SJCRH30 (cell line): ENCODE measurements at regions not wholly inside any gene's neighbourhood (a gene's known extent, or its start where the extent isn't known, plus 50 kb on each side); places are given as distances from the start of the nearest gene placed in this dataset.

Source experiments
- DNase-seq, 2 experiments: peaks; one replicate each; pipeline ENCODE4 v3.0.0-alpha.2; 2015 to 2020
- H3K27ac ChIP-seq: fragments of 250-450 bp; sonication (Bioruptor Pico); 2 replicates; pipeline ENCODE4 v1.5.1; 2020; ENCODE audit warnings: mild to moderate bottlenecking, moderate library complexity
- H3K27me3 ChIP-seq: fragments of 250-450 bp; sonication (Bioruptor Pico); 2 replicates; pipeline ENCODE4 v1.5.1; 2020; ENCODE audit warnings: mild to moderate bottlenecking, moderate library complexity
- H3K36me3 ChIP-seq: fragments of 250-450 bp; sonication (Bioruptor Pico); 2 replicates; pipeline ENCODE4 v1.5.1; 2020; ENCODE audit warnings: mild to moderate bottlenecking, moderate library complexity
- H3K4me1 ChIP-seq: fragments of 250-450 bp; sonication (Bioruptor Pico); 2 replicates; pipeline ENCODE4 v1.5.1; 2020; ENCODE audit warnings: mild to moderate bottlenecking, moderate library complexity
- H3K4me3 ChIP-seq: fragments of 250-450 bp; sonication (Bioruptor Pico); 2 replicates; pipeline ENCODE4 v1.5.1; 2020; ENCODE audit warnings: mild to moderate bottlenecking, moderate library complexity
- H3K9me3 ChIP-seq: fragments of 250-450 bp; sonication (Bioruptor Pico); replicated peaks from 2 replicates; pipeline ENCODE4 v1.5.1; 2020; ENCODE audit warnings: mild to moderate bottlenecking, moderate library complexity

- H3K4me1 ChIP-seq: no peaks in the 10 kb centered on the region
- H3K27me3 ChIP-seq: no peaks in the 10 kb centered on the region
- no peaks in the 10 kb centered on the region for H3K9me3 ChIP-seq
- H3K4me3 ChIP-seq: no peak overlapping the region
- DNase-seq: no peak
- no peak overlapping the region for H3K27ac ChIP-seq
- H3K36me3 ChIP-seq: no peaks in the 10 kb centered on the region
Measured at GRCh38 chr19:31730270-31730669, 381.0 kb upstream of the TSHZ3 start.

GRCh38 chr19:31733591-31733990 is 384.4 kb upstream of the TSHZ3 start:
- no peaks in the 10 kb centered on the region for H3K4me1 ChIP-seq
- no peak overlapping the region for H3K4me3 ChIP-seq
- H3K36me3 ChIP-seq: no peaks in the 10 kb centered on the region
- H3K27me3 ChIP-seq: no peaks in the 10 kb centered on the region
- H3K27ac ChIP-seq: no peak overlapping the region
- H3K9me3 ChIP-seq: no peaks in the 10 kb centered on the region
- no peak for DNase-seq

GRCh38 chr19:31742249-31742648 is 393.0 kb upstream of the TSHZ3 start:
- Histone ChIP-seq H3K9me3 (0 out of 2 replicates have a peak, but pooled peaks cover 5% of the 10 kb centered on the region), H3K27me3 (no peaks in the 10 kb centered on the region), H3K36me3 (no peaks in the 10 kb centered on the region), H3K4me3 (no peak overlapping the region), H3K27ac (no peak overlapping the region), H3K4me1 (no peaks in the 10 kb centered on the region)
- no peak for DNase-seq

- DNase-seq: no peak
- Histone ChIP-seq H3K27ac (no peak overlapping the region), H3K4me3 (no peak overlapping the region), H3K4me1 (no peaks in the 10 kb centered on the region), H3K9me3 (0 out of 2 replicates have a peak, but pooled peaks cover 5% of the 10 kb centered on the region), H3K36me3 (no peaks in the 10 kb centered on the region), H3K27me3 (no peaks in the 10 kb centered on the region)
Measured at GRCh38 chr19:31745731-31746130, 396.5 kb upstream of the TSHZ3 start.

GRCh38 chr19:31749231-31749630 is 400.0 kb upstream of the TSHZ3 start:
- H3K27me3 ChIP-seq: no peaks in the 10 kb centered on the region
- H3K9me3 ChIP-seq: 0 out of 2 replicates have a peak, but pooled peaks cover 5% of the 10 kb centered on the region
- H3K36me3 ChIP-seq: no peaks in the 10 kb centered on the region
- H3K27ac ChIP-seq: no peak overlapping the region
- no peak for DNase-seq
- H3K4me3 ChIP-seq: no peak overlapping the region
- no peaks in the 10 kb centered on the region for H3K4me1 ChIP-seq

GRCh38 chr19:31759359-31759758 is 410.1 kb upstream of the TSHZ3 start:
- H3K9me3 ChIP-seq: no peaks in the 10 kb centered on the region
- H3K4me1 ChIP-seq: no peaks in the 10 kb centered on the region
- no peak overlapping the region for H3K4me3 ChIP-seq

GRCh38 chr19:31761281-31761913 is 412.2 kb upstream of the TSHZ3 start:
- Histone ChIP-seq H3K4me3 (no peak overlapping the region), H3K9me3 (no peaks in the 10 kb centered on the region), H3K36me3 (no peaks in the 10 kb centered on the region), H3K4me1 (no peaks in the 10 kb centered on the region), H3K27me3 (no peaks in the 10 kb centered on the region), H3K27ac (no peak overlapping the region)
- no peak for DNase-seq

More at GRCh38 chr19:31759359-31759758, 410.1 kb upstream of the TSHZ3 start:
- Histone ChIP-seq H3K36me3 (no peaks in the 10 kb centered on the region), H3K27ac (no peak overlapping the region), H3K27me3 (no peaks in the 10 kb centered on the region)
- DNase-seq: no peak

GRCh38 chr19:31770223-31770622 is 421.0 kb upstream of the TSHZ3 start:
- H3K4me1 ChIP-seq: no peaks in the 10 kb centered on the region
- H3K27ac ChIP-seq: no peak overlapping the region
- no peaks in the 10 kb centered on the region for H3K9me3 ChIP-seq
- H3K36me3 ChIP-seq: no peaks in the 10 kb centered on the region
- DNase-seq: no peak
- no peaks in the 10 kb centered on the region for H3K27me3 ChIP-seq
- no peak overlapping the region for H3K4me3 ChIP-seq

GRCh38 chr19:31772915-31773314 is 423.7 kb upstream of the TSHZ3 start:
- H3K27me3 ChIP-seq: no peaks in the 10 kb centered on the region
- no peak overlapping the region for H3K27ac ChIP-seq
- no peaks in the 10 kb centered on the region for H3K9me3 ChIP-seq
- no peak for DNase-seq
- H3K4me3 ChIP-seq: no peak overlapping the region
- no peaks in the 10 kb centered on the region for H3K36me3 ChIP-seq
- no peaks in the 10 kb centered on the region for H3K4me1 ChIP-seq

- Histone ChIP-seq H3K4me1 (peaks cover 15% of the 10 kb centered on the region), H3K36me3 (no peaks in the 10 kb centered on the region), H3K27me3 (no peaks in the 10 kb centered on the region), H3K9me3 (no peaks in the 10 kb centered on the region), H3K27ac (no peak overlapping the region), H3K4me3 (no peak overlapping the region)
- no peak for DNase-seq
Measured at GRCh38 chr19:31781542-31781941, 432.3 kb upstream of the TSHZ3 start.

- Histone ChIP-seq H3K4me3 (peak overlapping the region; percentile 33), H3K9me3 (no peaks in the 10 kb centered on the region)
Measured at GRCh38 chr19:31783592-31783991, 434.4 kb upstream of the TSHZ3 start.

GRCh38 chr19:31784671-31785101 is 435.4 kb upstream of the TSHZ3 start:
- H3K36me3 ChIP-seq: no peaks in the 10 kb centered on the region
- no peaks in the 10 kb centered on the region for H3K9me3 ChIP-seq
- H3K27me3 ChIP-seq: no peaks in the 10 kb centered on the region
- peak overlapping the region; percentile 23 for H3K27ac ChIP-seq
- H3K4me1 ChIP-seq: peaks cover 15% of the 10 kb centered on the region
- peak; percentile 86 to 88 for DNase-seq
- H3K4me3 ChIP-seq: no peak overlapping the region

More at GRCh38 chr19:31783592-31783991, 434.4 kb upstream of the TSHZ3 start:
- peak; percentile 32 to 62 for DNase-seq
- H3K27me3 ChIP-seq: no peaks in the 10 kb centered on the region
- H3K36me3 ChIP-seq: no peaks in the 10 kb centered on the region
- no peak overlapping the region; the same call in 1 of the 2 replicates for H3K27ac ChIP-seq
- H3K4me1 ChIP-seq: peaks cover 15% of the 10 kb centered on the region

- Histone ChIP-seq H3K27ac (no peak overlapping the region), H3K36me3 (no peaks in the 10 kb centered on the region), H3K9me3 (no peaks in the 10 kb centered on the region; the same call in 1 of the 2 replicates), H3K4me1 (peaks cover 8% of the 10 kb centered on the region), H3K27me3 (no peaks in the 10 kb centered on the region), H3K4me3 (no peak overlapping the region)
- DNase-seq: no peak
Measured at GRCh38 chr19:31801611-31802010, 452.4 kb upstream of the TSHZ3 start.

GRCh38 chr19:31803835-31804446 is 454.7 kb upstream of the TSHZ3 start:
- Histone ChIP-seq H3K27me3 (no peaks in the 10 kb centered on the region), H3K36me3 (no peaks in the 10 kb centered on the region), H3K4me3 (no peak overlapping the region), H3K4me1 (peaks cover 8% of the 10 kb centered on the region), H3K27ac (no peak overlapping the region), H3K9me3 (no peaks in the 10 kb centered on the region)
- DNase-seq: no peak

GRCh38 chr19:31804668-31805067 is 455.4 kb upstream of the TSHZ3 start:
- H3K36me3 ChIP-seq: no peaks in the 10 kb centered on the region
- DNase-seq: no peak
- no peaks in the 10 kb centered on the region for H3K27me3 ChIP-seq
- H3K9me3 ChIP-seq: no peaks in the 10 kb centered on the region
- no peak overlapping the region for H3K4me3 ChIP-seq
- H3K4me1 ChIP-seq: peaks cover 8% of the 10 kb centered on the region
- H3K27ac ChIP-seq: no peak overlapping the region
